SW 1271 (cell line): ENCODE measurements at regions not wholly inside any gene's neighbourhood (a gene's known extent, or its start where the extent isn't known, plus 50 kb on each side); places are given as distances from the start of the nearest gene placed in this dataset.
A peak's percentile ranks its signal among the peaks of the same experiment; 100 is the strongest.

Experiments used
- DNase-seq, 2 experiments: peaks; one replicate each; lab custom pipeline; 2025; lab: John Stamatoyannopoulos, UW

DNA sequence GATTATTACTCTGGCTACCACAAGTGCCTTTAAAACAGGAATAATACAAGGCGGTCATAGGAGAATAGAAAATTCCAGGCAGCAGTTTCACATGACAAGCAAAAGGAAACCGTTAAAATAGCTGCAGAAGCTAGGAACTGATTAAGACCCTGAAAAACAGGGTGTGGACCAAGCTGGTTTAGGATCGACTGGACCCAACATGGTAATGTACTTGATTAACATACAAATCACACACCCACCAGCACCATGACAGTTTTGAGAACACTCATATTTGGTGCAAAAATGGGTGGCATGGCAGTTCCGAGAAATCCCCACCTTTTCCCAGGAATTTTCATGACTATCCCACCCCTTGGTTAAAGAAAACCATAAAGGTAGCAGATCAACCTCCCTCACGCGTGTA lies 51.9 kb upstream of the TMEM163 start:
- DNase-seq = no peak

- no peak for DNase-seq
Measured at GRCh38 chr2:134771313-134771801, 52.6 kb upstream of the TMEM163 start.

DNA sequence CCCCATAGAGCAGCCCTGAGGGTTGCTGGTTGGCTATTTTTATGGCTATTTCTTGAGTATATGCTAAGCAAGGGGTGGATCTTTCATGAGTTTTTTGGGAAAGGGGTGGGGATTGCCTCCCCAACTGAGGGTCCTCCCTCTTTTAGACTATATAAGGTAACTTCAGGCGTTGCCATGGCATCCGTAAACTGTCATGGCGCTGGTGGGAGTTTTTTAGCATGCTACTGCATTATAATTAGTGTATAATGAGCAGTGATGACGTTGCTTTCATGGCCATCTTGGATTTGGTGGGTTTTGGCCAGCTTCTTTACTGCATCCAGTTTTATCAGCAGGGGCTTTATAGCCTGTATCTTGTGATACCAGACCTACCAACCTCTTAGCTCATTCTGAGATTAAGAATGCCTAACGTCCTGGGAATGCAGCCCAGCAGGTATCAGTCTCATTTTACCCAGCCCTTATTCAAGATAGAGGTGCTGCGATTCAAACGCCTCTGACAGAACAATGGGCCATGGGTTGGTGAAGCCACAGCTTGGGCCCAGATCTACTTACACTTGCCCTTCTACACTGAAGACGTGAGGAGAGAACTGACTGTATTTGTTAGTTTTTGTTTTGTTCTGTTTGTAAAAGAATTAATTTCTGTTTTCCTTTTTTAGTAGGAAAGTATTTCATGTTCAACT lies 53.8 kb upstream of the TMEM163 start:
- no peak for DNase-seq

DNA sequence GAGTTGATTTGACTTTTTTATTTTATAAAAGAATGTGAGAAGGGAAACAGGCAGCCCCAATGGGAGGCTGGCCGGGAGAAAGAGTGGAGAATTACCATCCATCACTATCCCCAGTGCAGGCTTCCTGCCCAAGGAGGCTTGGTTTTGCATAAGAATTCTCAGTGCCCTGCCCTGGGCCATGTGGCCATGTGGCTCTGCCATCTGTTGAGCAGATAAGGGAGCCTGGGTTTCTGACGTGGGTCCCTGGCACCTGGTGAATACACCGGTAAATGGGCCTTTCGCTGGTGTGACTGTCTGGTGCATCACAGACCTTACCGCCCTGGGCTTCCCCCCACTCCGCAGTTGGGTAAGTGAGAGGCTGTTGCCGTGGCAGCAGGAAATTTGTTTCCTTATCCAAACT lies 54.5 kb upstream of the TMEM163 start:
- no peak for DNase-seq

- no peak for DNase-seq
Measured at GRCh38 chr2:134773759-134774742, 55.3 kb upstream of the TMEM163 start.

GRCh38 chr2:134774786-134775641 lies 56.2 kb upstream of the TMEM163 start:
- DNase-seq = no peak

GRCh38 chr2:134776836-134777235 lies 58.0 kb upstream of the TMEM163 start:
- DNase-seq = no peak

DNA sequence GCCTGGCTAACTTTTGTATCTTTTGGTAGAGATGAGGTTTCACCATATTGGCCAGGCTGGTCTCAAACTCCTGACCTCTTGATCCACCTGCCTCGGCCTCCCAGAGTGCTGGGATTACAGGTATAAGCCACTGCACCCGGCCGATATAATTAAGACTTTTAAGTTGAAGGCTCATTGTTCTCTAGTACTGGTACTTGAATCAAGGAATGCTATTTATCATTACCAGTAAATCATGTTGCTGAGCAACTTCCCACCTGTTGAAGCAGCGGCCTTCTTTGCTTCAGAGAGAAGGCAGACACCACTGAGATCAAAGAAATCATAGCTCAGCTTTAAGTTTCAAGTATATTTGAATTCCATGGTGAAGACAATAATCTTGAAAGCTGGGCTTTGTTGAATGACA lies 58.8 kb upstream of the TMEM163 start:
- DNase-seq = no peak

- DNase-seq = peak in 1 of 2 experiments; percentile 16
Measured at GRCh38 chr2:134778372-134778771, 59.6 kb upstream of the TMEM163 start.

DNA sequence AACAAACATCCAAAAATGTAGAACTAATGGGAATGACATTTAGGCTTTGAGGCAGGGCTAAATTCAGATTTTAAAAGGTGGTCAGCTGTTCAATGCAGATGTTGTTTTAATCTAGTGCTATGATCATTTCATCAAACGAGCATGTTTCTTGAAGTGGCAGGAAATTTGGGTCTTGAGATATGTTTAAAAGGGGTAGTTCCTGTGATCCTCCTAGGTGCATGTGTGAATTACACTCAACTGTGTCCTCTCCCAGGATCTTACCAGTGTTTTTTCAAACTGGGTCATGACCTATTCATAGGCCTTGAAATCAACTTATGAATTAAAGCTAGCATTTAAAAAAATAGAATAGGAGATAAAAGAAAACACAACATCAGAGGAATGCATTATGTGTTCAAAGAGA lies 57.4 kb upstream of the ACMSD start:
- no peak for DNase-seq

DNA sequence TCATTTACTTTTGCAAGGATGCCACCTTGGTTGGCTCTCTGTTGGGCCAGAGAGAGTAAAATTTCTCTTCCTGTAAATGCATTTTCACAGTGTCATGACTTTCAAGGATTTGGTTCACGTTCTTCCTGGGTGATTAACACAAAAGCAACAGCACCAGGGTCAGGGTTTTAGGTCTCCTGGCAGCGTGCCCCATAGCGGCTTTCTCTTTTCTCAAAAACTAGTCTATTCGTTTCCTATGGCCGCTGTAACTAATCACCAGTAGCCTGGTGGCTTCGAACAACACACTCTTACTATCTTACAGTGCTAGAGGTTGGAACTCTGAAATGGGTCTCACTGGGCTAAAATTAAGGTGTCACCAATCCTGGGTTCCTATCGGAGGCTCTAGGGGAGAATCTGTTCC lies 56.3 kb upstream of the ACMSD start:
- DNase-seq = no peak

DNA sequence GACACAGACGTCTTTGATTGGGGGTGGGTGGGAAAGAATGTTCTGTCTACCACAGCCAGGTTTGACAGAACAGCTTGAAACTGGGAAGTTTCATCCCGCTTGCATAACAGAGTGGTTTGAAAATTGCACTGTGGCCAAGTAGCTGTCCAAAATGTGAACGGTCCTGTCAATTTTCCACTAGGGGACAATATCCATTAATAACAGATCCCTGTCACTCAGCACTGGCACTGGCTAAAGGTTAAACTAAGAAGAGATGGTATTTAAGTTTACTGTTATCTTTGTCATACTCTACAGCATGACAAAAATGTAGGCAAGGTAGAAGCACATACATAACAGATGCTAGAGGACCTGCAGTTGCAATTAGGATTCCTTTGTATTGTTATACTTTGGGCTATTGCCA lies 55.6 kb upstream of the ACMSD start:
- DNase-seq = peak in 1 of 2 experiments; percentile 54

DNA sequence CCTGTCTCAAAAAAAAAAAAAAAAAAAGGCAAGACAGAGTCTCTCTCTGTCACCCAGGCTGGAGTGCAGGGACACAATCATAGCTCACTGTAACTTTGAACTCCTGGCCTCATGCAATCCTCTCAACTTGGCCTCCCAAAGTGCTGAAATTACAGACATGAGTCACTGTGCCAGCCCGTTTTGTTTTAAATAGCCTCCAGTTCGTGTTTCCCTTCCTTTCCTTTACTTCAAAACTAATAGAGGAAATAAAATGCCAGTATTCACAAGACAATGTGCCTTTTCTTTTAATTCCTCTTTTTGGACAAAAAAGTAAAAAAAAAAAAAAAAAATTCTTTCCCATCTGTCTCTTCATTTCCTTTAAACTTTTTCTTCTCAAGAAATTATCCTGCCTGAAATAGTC lies 54.5 kb upstream of the ACMSD start:
- DNase-seq = no peak

DNA sequence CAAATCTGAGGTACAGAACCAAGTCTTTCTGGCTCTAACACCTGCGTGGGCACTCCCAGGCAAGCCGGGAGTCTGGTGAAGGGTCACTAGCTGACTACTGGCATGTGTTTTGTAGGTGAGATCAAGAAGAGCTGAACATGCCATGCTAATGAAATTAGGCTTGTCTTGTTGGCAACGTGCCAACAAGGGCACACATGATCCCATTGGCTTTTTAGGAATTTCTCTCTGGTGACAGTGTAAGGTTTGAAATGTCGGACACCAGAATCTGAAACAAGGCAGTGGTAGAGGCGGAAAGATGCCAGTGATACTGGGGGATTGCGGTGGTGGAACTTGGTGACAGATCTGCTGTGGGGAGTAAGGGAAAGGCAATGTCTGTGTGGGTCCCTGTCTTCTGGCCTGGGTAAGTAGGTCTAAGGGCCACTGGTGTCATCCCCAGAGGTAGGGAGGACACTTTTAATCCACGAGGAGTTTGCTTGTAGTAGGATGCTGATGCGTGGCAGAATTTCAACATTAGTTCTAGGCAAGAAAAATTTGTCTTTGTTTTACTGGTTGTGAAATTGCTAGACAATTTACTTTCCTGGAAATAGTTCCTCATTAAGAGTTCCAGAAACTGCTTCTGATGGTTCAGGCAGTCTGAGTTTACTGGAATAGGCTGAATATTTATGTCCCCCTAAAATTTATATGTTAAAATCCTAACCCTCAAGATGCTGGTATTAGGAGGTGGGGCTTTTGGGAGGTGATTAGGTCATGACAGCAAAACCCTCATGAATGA lies 52.6 kb upstream of the ACMSD start:
- no peak for DNase-seq

- DNase-seq = no peak
Measured at GRCh38 chr2:134788417-134788816, 50.0 kb upstream of the ACMSD start.
